ENCODE measurements at regions not wholly inside any gene's neighbourhood (a gene's known extent, or its start where the extent isn't known, plus 50 kb on each side); places are given as distances from the start of the nearest gene placed in this dataset.

- H3K4me3 ChIP-seq, result no peak overlapping the region
- H3K27ac ChIP-seq, result no peak overlapping the region
- DNase-seq (ENCODE audit: low spot score in 2 of 2), result no peak
- H3K27me3 ChIP-seq, result no peaks in the 10 kb centered on the region
- intact Hi-C loops (cut with DNase I; ENCODE audit: low total_unique reads), result loop anchor here (10.0 kb wide), 1 partner anchor 1103 kb away; no protein-coding TSS in a partner anchor
- H3K4me1 ChIP-seq, result no peaks in the 10 kb centered on the region
- no peak for TF ChIP-seq CTCF (IDR thresholded peaks at IDR 0.05)
- TF ChIP-seq POLR2AphosphoS5 (IDR thresholded peaks at IDR 0.05), result no peak
- no peak for TF ChIP-seq POLR2A (IDR thresholded peaks at IDR 0.05)
- no peaks in the 10 kb centered on the region for H3K36me3 ChIP-seq
- no peaks in the 10 kb centered on the region for H3K9me3 ChIP-seq
Observed at GRCh38 chr12:53811606-53812005, 59.8 kb upstream of the CISTR start.

GRCh38 chr12:53816360-53817020 lies 64.7 kb upstream of the CISTR start:
- intact Hi-C loops (cut with DNase I; ENCODE audit: low total_unique reads), result loop anchor here (10.0 kb wide), 1 partner anchor 1098 kb away; no protein-coding TSS in a partner anchor
- Histone ChIP-seq H3K27ac (no peak overlapping the region), H3K9me3 (no peaks in the 10 kb centered on the region), H3K4me3 (no peak overlapping the region), H3K4me1 (no peaks in the 10 kb centered on the region), H3K36me3 (no peaks in the 10 kb centered on the region), H3K27me3 (no peaks in the 10 kb centered on the region)
- no peak for DNase-seq (ENCODE audit: low spot score in 2 of 2)
- TF ChIP-seq CTCF (IDR thresholded peaks at IDR 0.05) (no peak), POLR2AphosphoS5 (IDR thresholded peaks at IDR 0.05) (no peak), POLR2A (IDR thresholded peaks at IDR 0.05) (no peak)

GRCh38 chr12:53817021-53817389 lies 65.2 kb upstream of the CISTR start:
- intact Hi-C loops (cut with DNase I; ENCODE audit: low total_unique reads), result loop anchor here (10.0 kb wide), 1 partner anchor 1098 kb away; no protein-coding TSS in a partner anchor
- Histone ChIP-seq H3K27me3 (no peaks in the 10 kb centered on the region), H3K4me1 (no peaks in the 10 kb centered on the region), H3K9me3 (no peaks in the 10 kb centered on the region), H3K27ac (no peak overlapping the region), H3K36me3 (no peaks in the 10 kb centered on the region), H3K4me3 (no peak overlapping the region)
- TF ChIP-seq POLR2A (IDR thresholded peaks at IDR 0.05) (no peak), CTCF (IDR thresholded peaks at IDR 0.05) (no peak), POLR2AphosphoS5 (IDR thresholded peaks at IDR 0.05) (no peak)
- no peak for DNase-seq (ENCODE audit: low spot score in 2 of 2)

- Histone ChIP-seq H3K27me3 (no peaks in the 10 kb centered on the region), H3K27ac (no peak overlapping the region), H3K4me3 (no peak overlapping the region), H3K9me3 (no peaks in the 10 kb centered on the region), H3K36me3 (no peaks in the 10 kb centered on the region), H3K4me1 (no peaks in the 10 kb centered on the region)
- TF ChIP-seq CTCF (IDR thresholded peaks at IDR 0.05), result no peak
- TF ChIP-seq POLR2AphosphoS5 (IDR thresholded peaks at IDR 0.05), result no peak
- TF ChIP-seq POLR2A (IDR thresholded peaks at IDR 0.05), result no peak
- DNase-seq (ENCODE audit: low spot score in 2 of 2), result no peak
- intact Hi-C loops (cut with DNase I; ENCODE audit: low total_unique reads), result no loop called here
Observed at GRCh38 chr12:53820514-53821306, 68.9 kb upstream of the CISTR start.

All from breast epithelium (tissue), 4 donors.